Vagina (tissue), 2 donors: ENCODE measurements at regions not wholly inside any gene's neighbourhood (a gene's known extent, or its start where the extent isn't known, plus 50 kb on each side); places are given as distances from the start of the nearest gene placed in this dataset.

Experiments used
- CTCF ChIP-seq, 3 experiments: fragments of 450-650 bp in 2 of 3; fragments of 200-600 bp in 1 of 3; sonication (generic) in 1 of 3; IDR thresholded peaks; one replicate each; pipeline ENCODE4 v1.5.1; 2017 to 2019; ENCODE audit warnings: antibody characterized with exemption in 3 of 3, mild to moderate bottlenecking in 2 of 3, moderate library complexity in 2 of 3
- POLR2AphosphoS5 ChIP-seq, 2 donors: sonication (generic); formaldehyde crosslinking; IDR thresholded peaks; one replicate each; pipeline ENCODE4 v1.9.0; 2017; ENCODE audit warnings: antibody characterized with exemption in 2 of 2, mild to moderate bottlenecking in 2 of 2, low read depth in 1 of 2; ENCODE audit not compliant: insufficient read depth in 1 of 2

DNA sequence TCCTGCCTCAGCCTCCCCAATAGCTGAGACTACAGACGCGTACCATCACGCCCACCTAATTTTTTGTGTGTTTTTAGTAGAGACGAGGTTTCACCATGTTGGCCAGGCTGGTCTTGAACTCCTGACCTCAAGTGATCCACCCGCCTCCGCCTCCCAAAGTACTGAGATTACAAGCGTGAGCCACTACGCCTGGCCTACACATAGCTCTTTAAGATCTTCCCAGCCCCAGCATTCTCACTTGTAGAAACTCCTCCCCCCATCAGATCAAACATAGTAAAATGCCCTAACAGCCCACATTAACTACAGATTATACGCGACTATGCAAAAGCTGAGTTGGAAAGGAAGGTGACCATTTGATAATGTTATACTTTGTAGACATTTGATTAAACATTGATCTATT, 634.8 kb downstream of the MATN1 start:
- no peak for TF ChIP-seq CTCF (IDR thresholded peaks at IDR 0.05)
- TF ChIP-seq POLR2AphosphoS5 (IDR thresholded peaks at IDR 0.05; ENCODE audit: insufficient read depth in 1 of 2, low read depth in 1 of 2) = no peak
